ENCODE measurements at regions not wholly inside any gene's neighbourhood (a gene's known extent, or its start where the extent isn't known, plus 50 kb on each side); places are given as distances from the start of the nearest gene placed in this dataset.
"Not testable (repeated sequence)": the region's sequence is repeated elsewhere in the genome, so short reads cannot be mapped to it uniquely, and the experiment has no call there.

- H3K4me3 ChIP-seq (ENCODE audit: low read depth, low read length, poor library complexity, severe bottlenecking); H3K9me3 ChIP-seq (ENCODE audit: low read depth, low read length, poor library complexity, severe bottlenecking); H3K27ac ChIP-seq (ENCODE audit: low read depth, low read length, poor library complexity, severe bottlenecking); H3K4me1 ChIP-seq (ENCODE audit: insufficient read depth, low read length, poor library complexity, severe bottlenecking); POLR2A ChIA-PET (ENCODE audit: low non-redundant PET); CTCF ChIA-PET; H3K36me3 ChIP-seq (ENCODE audit: insufficient read depth, low read length, poor library complexity, severe bottlenecking); DNase-seq (ENCODE audit: low spot score); intact Hi-C loops (cut with micrococcal nuclease; ENCODE audit: unreplicated experiment); BruUV-seq (replicated peaks); H3K27me3 ChIP-seq (replicated peaks; ENCODE audit: insufficient read depth, low read depth, low read length, poor library complexity): not testable (repeated sequence)
Measured at GRCh38 chr5:177856474-177856873, 73.8 kb upstream of the FAM153A start.

- H3K27ac ChIP-seq (ENCODE audit: low read depth, low read length, poor library complexity, severe bottlenecking); H3K4me1 ChIP-seq (ENCODE audit: insufficient read depth, low read length, poor library complexity, severe bottlenecking); intact Hi-C loops (cut with micrococcal nuclease; ENCODE audit: unreplicated experiment); DNase-seq (ENCODE audit: low spot score); POLR2A ChIA-PET (ENCODE audit: low non-redundant PET); H3K4me3 ChIP-seq (ENCODE audit: low read depth, low read length, poor library complexity, severe bottlenecking); BruUV-seq (replicated peaks); H3K36me3 ChIP-seq (ENCODE audit: insufficient read depth, low read length, poor library complexity, severe bottlenecking); CTCF ChIA-PET; H3K9me3 ChIP-seq (ENCODE audit: low read depth, low read length, poor library complexity, severe bottlenecking); H3K27me3 ChIP-seq (replicated peaks; ENCODE audit: insufficient read depth, low read depth, low read length, poor library complexity): not testable (repeated sequence)
Measured at GRCh38 chr5:177847914-177848313, 65.2 kb upstream of the FAM153A start.

- BruUV-seq (replicated peaks); H3K36me3 ChIP-seq (ENCODE audit: insufficient read depth, low read length, poor library complexity, severe bottlenecking); H3K9me3 ChIP-seq (ENCODE audit: low read depth, low read length, poor library complexity, severe bottlenecking); H3K27ac ChIP-seq (ENCODE audit: low read depth, low read length, poor library complexity, severe bottlenecking); POLR2A ChIA-PET (ENCODE audit: low non-redundant PET); CTCF ChIA-PET; H3K4me1 ChIP-seq (ENCODE audit: insufficient read depth, low read length, poor library complexity, severe bottlenecking); H3K27me3 ChIP-seq (replicated peaks; ENCODE audit: insufficient read depth, low read depth, low read length, poor library complexity); DNase-seq (ENCODE audit: low spot score); intact Hi-C loops (cut with micrococcal nuclease; ENCODE audit: unreplicated experiment); H3K4me3 ChIP-seq (ENCODE audit: low read depth, low read length, poor library complexity, severe bottlenecking): not testable (repeated sequence)
Measured at GRCh38 chr5:177846598-177846997, 63.9 kb upstream of the FAM153A start.

GRCh38 chr5:177845906-177846305, 63.2 kb upstream of the FAM153A start:
- DNase-seq (ENCODE audit: low spot score); H3K36me3 ChIP-seq (ENCODE audit: insufficient read depth, low read length, poor library complexity, severe bottlenecking); H3K9me3 ChIP-seq (ENCODE audit: low read depth, low read length, poor library complexity, severe bottlenecking); POLR2A ChIA-PET (ENCODE audit: low non-redundant PET); H3K4me1 ChIP-seq (ENCODE audit: insufficient read depth, low read length, poor library complexity, severe bottlenecking); intact Hi-C loops (cut with micrococcal nuclease; ENCODE audit: unreplicated experiment); BruUV-seq (replicated peaks); H3K27ac ChIP-seq (ENCODE audit: low read depth, low read length, poor library complexity, severe bottlenecking); H3K27me3 ChIP-seq (replicated peaks; ENCODE audit: insufficient read depth, low read depth, low read length, poor library complexity); H3K4me3 ChIP-seq (ENCODE audit: low read depth, low read length, poor library complexity, severe bottlenecking); CTCF ChIA-PET: not testable (repeated sequence)

GRCh38 chr5:177836191-177836590, 53.5 kb upstream of the FAM153A start:
- DNase-seq (ENCODE audit: low spot score); CTCF ChIA-PET; H3K36me3 ChIP-seq (ENCODE audit: insufficient read depth, low read length, poor library complexity, severe bottlenecking); H3K4me1 ChIP-seq (ENCODE audit: insufficient read depth, low read length, poor library complexity, severe bottlenecking); BruUV-seq (replicated peaks); H3K9me3 ChIP-seq (ENCODE audit: low read depth, low read length, poor library complexity, severe bottlenecking); H3K27ac ChIP-seq (ENCODE audit: low read depth, low read length, poor library complexity, severe bottlenecking); H3K4me3 ChIP-seq (ENCODE audit: low read depth, low read length, poor library complexity, severe bottlenecking); H3K27me3 ChIP-seq (replicated peaks; ENCODE audit: insufficient read depth, low read depth, low read length, poor library complexity); POLR2A ChIA-PET (ENCODE audit: low non-redundant PET); intact Hi-C loops (cut with micrococcal nuclease; ENCODE audit: unreplicated experiment): not testable (repeated sequence)
